ENCODE measurements at regions not wholly inside any gene's neighbourhood (a gene's known extent, or its start where the extent isn't known, plus 50 kb on each side); places are given as distances from the start of the nearest gene placed in this dataset.

DNA sequence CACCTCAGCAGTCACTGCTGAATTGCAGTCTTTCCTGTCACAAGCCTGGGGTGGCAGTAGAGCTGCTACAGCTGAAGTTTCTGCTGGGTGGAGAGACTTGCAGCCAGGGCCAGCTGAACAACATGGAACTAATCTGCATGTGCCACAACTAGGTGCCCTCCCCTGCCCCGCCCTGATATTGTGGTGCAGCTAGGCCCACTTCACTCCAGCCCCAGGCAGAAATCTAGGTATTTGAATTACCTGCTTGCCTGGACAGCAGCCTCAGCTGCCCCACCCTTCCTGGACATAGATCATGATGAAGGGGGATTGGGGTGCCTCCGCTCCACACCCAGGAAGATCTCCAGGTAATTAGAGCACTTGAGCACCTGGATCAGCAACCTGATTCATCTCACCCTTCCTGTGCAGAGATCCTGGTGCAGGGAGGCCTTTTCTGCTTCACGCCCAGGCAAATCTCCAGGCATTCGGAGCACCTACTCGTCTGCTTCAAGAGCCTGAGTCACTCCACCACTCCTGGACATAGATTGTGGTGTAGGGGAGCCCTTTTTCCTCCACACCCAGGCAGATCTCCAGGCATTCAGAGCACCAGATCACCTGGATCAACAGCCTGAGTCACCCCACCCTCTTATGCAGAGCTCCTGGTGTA, 477.0 kb downstream of the SOX5 start:
- DNase-seq (ENCODE audit: low spot score), result no peak

DNA sequence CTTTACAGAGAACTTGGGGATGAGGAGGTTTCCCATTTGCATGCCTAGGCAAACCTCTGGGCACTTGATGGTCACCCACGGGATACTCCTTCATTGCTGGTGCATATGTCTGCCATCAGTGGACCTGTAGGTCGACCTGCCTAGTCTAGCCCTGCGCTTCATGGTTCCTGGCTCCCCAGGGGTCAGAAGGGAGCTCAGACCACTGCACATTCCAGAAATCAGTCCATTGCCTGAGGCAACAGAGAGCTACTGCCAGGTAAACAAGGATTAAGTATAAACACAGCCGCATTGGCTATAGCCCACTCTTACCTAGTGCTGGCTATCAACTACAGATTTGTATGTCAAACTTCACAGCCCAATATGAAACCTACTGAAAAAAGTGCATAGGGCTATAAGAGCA, 476.4 kb downstream of the SOX5 start:
- no peak for DNase-seq (ENCODE audit: low spot score)

DNA sequence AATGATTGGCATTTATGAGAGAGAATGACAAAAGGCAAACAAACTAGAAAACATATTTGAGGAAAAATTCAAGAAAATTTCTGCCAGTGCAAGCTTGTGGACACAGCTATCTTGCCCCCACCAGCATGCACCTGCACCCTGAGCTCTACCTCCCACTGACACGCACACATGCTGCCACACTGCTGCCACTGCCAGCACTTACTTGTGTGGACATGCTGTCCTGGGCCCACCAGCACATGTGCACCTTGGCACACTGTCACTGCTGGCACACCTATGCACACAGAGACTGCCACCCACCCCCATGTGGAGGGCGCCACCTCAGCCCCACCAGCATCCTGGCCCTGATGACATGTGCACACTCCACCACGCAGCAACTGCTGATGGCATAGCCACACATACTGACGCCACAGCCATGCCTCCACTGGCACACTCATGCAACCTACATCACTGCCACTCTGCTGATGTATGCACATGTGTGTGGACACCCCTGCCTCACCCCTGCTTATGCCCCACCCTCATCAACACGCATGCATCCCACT, 475.0 kb downstream of the SOX5 start:
- DNase-seq (ENCODE audit: low spot score), result no peak

Data from activated CD4-positive, alpha-beta T cell treated with anti-CD3 and anti-CD28 coated beads, Interleukin-2, Interleukin-4, amounts not matched to agents 100 ng/mL and 50 ng/mL, durations not matched to agents 16 hours and 8 hours (primary cell).